ENCODE measurements at regions not wholly inside any gene's neighbourhood (a gene's known extent, or its start where the extent isn't known, plus 50 kb on each side); places are given as distances from the start of the nearest gene placed in this dataset.
A peak's percentile ranks its signal among the peaks of the same experiment; 100 is the strongest.
"Not testable (repeated sequence)": the region's sequence is repeated elsewhere in the genome, so short reads cannot be mapped to it uniquely, and the experiment has no call there.

- no peak overlapping the region for H2BK5ac ChIP-seq (ENCODE audit: low read length)
- H2AK5ac ChIP-seq (ENCODE audit: low read length), result no peak overlapping the region
- no peaks in the 10 kb centered on the region for H3K36me3 ChIP-seq (ENCODE audit: control insufficient read depth, insufficient read depth, low read length)
- H3K27ac ChIP-seq (ENCODE audit: low read depth, low read length), result no peak overlapping the region
- H3K4ac ChIP-seq (ENCODE audit: low read depth, low read length), result no peak overlapping the region
- no peak overlapping the region for H4K5ac ChIP-seq (ENCODE audit: low read length)
- H3K9ac ChIP-seq (ENCODE audit: low read length), result no peak overlapping the region
- H3K18ac ChIP-seq (ENCODE audit: low read length), result no peak overlapping the region
- no peak overlapping the region for H2BK120ac ChIP-seq (ENCODE audit: low read depth, low read length)
- H2BK15ac ChIP-seq (replicated peaks; ENCODE audit: low read depth), result no peak overlapping the region
- H3K79me2 ChIP-seq (ENCODE audit: control insufficient read depth, insufficient read depth, low read length), result no peaks in the 10 kb centered on the region
- H3K79me1 ChIP-seq (ENCODE audit: low read length), result no peaks in the 10 kb centered on the region
- H3K4me1 ChIP-seq (ENCODE audit: control insufficient read depth, low read depth, low read length), result no peaks in the 10 kb centered on the region
- no peak overlapping the region for H3K4me3 ChIP-seq (ENCODE audit: low read length)
- no peak overlapping the region for H3K56ac ChIP-seq (ENCODE audit: low read length)
- WGBS (ENCODE audit: extremely low coverage, insufficient coverage, low lambda C conversion rate), result no CpG with 5 or more reads among the region's 2 CpGs
- H4K8ac ChIP-seq (ENCODE audit: low read depth, low read length), result no peak overlapping the region
- no peaks in the 10 kb centered on the region for H3K27me3 ChIP-seq (ENCODE audit: insufficient read depth, low read length, poor library complexity)
- no peak for DNase-seq
- H3K23ac ChIP-seq (ENCODE audit: low read length), result no peak overlapping the region
- H3K4me2 ChIP-seq (ENCODE audit: low read length), result no peak overlapping the region
Measured at GRCh38 chr4:135434936-135435335, 1233.3 kb upstream of the PABPC4L start.

- no peak overlapping the region for H3K56ac ChIP-seq (ENCODE audit: low read length)
- no peak overlapping the region for H3K27ac ChIP-seq (ENCODE audit: low read depth, low read length)
- H2BK15ac ChIP-seq (replicated peaks; ENCODE audit: low read depth), result no peak overlapping the region
- DNase-seq, result no peak
- WGBS (ENCODE audit: extremely low coverage, insufficient coverage, low lambda C conversion rate), result no CpG with 5 or more reads among the region's 1 CpG
- no peak overlapping the region for H3K23ac ChIP-seq (ENCODE audit: low read length)
- no peaks in the 10 kb centered on the region for H3K36me3 ChIP-seq (ENCODE audit: control insufficient read depth, insufficient read depth, low read length)
- H3K9ac ChIP-seq (ENCODE audit: low read length), result no peak overlapping the region
- H2BK120ac ChIP-seq (ENCODE audit: low read depth, low read length), result no peak overlapping the region
- H3K79me1 ChIP-seq (ENCODE audit: low read length), result no peaks in the 10 kb centered on the region
- no peak overlapping the region for H2AK5ac ChIP-seq (ENCODE audit: low read length)
- no peak overlapping the region for H3K4me2 ChIP-seq (ENCODE audit: low read length)
- H4K5ac ChIP-seq (ENCODE audit: low read length), result no peak overlapping the region
- H3K4me3 ChIP-seq (ENCODE audit: low read length), result no peak overlapping the region
- no peaks in the 10 kb centered on the region for H3K79me2 ChIP-seq (ENCODE audit: control insufficient read depth, insufficient read depth, low read length)
- H3K4me1 ChIP-seq (ENCODE audit: control insufficient read depth, low read depth, low read length), result no peaks in the 10 kb centered on the region
- no peak overlapping the region for H3K4ac ChIP-seq (ENCODE audit: low read depth, low read length)
- no peak overlapping the region for H4K8ac ChIP-seq (ENCODE audit: low read depth, low read length)
- no peaks in the 10 kb centered on the region for H3K27me3 ChIP-seq (ENCODE audit: insufficient read depth, low read length, poor library complexity)
- H2BK5ac ChIP-seq (ENCODE audit: low read length), result no peak overlapping the region
- no peak overlapping the region for H3K18ac ChIP-seq (ENCODE audit: low read length)
Measured at GRCh38 chr4:135429528-135429927, 1227.9 kb upstream of the PABPC4L start.

- Histone ChIP-seq H3K79me2 (ENCODE audit: control insufficient read depth, insufficient read depth, low read length) (no peaks in the 10 kb centered on the region), H2BK15ac (replicated peaks; ENCODE audit: low read depth) (no peak overlapping the region), H3K27me3 (ENCODE audit: insufficient read depth, low read length, poor library complexity) (no peaks in the 10 kb centered on the region), H4K5ac (ENCODE audit: low read length) (no peak overlapping the region), H3K4me3 (ENCODE audit: low read length) (no peak overlapping the region), H3K27ac (ENCODE audit: low read depth, low read length) (no peak overlapping the region), H3K23ac (ENCODE audit: low read length) (no peak overlapping the region), H3K79me1 (ENCODE audit: low read length) (no peaks in the 10 kb centered on the region), H3K4ac (ENCODE audit: low read depth, low read length) (no peak overlapping the region), H3K56ac (ENCODE audit: low read length) (no peak overlapping the region), H4K8ac (ENCODE audit: low read depth, low read length) (no peak overlapping the region), H2AK5ac (ENCODE audit: low read length) (no peak overlapping the region), H3K9ac (ENCODE audit: low read length) (no peak overlapping the region), H3K4me2 (ENCODE audit: low read length) (no peak overlapping the region), H3K36me3 (ENCODE audit: control insufficient read depth, insufficient read depth, low read length) (no peaks in the 10 kb centered on the region), H2BK5ac (ENCODE audit: low read length) (no peak overlapping the region), H2BK120ac (ENCODE audit: low read depth, low read length) (no peak overlapping the region), H3K4me1 (ENCODE audit: control insufficient read depth, low read depth, low read length) (no peaks in the 10 kb centered on the region), H3K18ac (ENCODE audit: low read length) (no peak overlapping the region)
- no CpG with 5 or more reads among the region's 1 CpG for WGBS (ENCODE audit: extremely low coverage, insufficient coverage, low lambda C conversion rate)
- peak; percentile 64 for DNase-seq
Measured at GRCh38 chr4:135418353-135418752, 1216.8 kb upstream of the PABPC4L start.

GRCh38 chr4:135412213-135412612 is 1210.6 kb upstream of the PABPC4L start:
- H2AK5ac ChIP-seq (ENCODE audit: low read length), result no peak overlapping the region
- H3K4me3 ChIP-seq (ENCODE audit: low read length), result no peak overlapping the region

GRCh38 chr4:135411251-135411650 is 1209.7 kb upstream of the PABPC4L start:
- H3K56ac ChIP-seq (ENCODE audit: low read length), result no peak overlapping the region
- no peak overlapping the region for H2AK5ac ChIP-seq (ENCODE audit: low read length)
- no peaks in the 10 kb centered on the region for H3K4me1 ChIP-seq (ENCODE audit: control insufficient read depth, low read depth, low read length)
- H4K8ac ChIP-seq (ENCODE audit: low read depth, low read length), result no peak overlapping the region
- no peaks in the 10 kb centered on the region for H3K36me3 ChIP-seq (ENCODE audit: control insufficient read depth, insufficient read depth, low read length)
- H3K4me3 ChIP-seq (ENCODE audit: low read length), result no peak overlapping the region
- no peak overlapping the region for H3K27ac ChIP-seq (ENCODE audit: low read depth, low read length)
- no peaks in the 10 kb centered on the region for H3K79me2 ChIP-seq (ENCODE audit: control insufficient read depth, insufficient read depth, low read length)
- H3K27me3 ChIP-seq (ENCODE audit: insufficient read depth, low read length, poor library complexity), result no peaks in the 10 kb centered on the region
- no peak for DNase-seq
- WGBS (ENCODE audit: extremely low coverage, insufficient coverage, low lambda C conversion rate), result no CpG with 5 or more reads among the region's 2 CpGs
- no peak overlapping the region for H3K4me2 ChIP-seq (ENCODE audit: low read length)
- no peak overlapping the region for H3K18ac ChIP-seq (ENCODE audit: low read length)
- H3K23ac ChIP-seq (ENCODE audit: low read length), result no peak overlapping the region
- no peak overlapping the region for H2BK5ac ChIP-seq (ENCODE audit: low read length)
- no peaks in the 10 kb centered on the region for H3K79me1 ChIP-seq (ENCODE audit: low read length)
- H3K4ac ChIP-seq (ENCODE audit: low read depth, low read length), result no peak overlapping the region
- H2BK15ac ChIP-seq (replicated peaks; ENCODE audit: low read depth), result no peak overlapping the region
- no peak overlapping the region for H2BK120ac ChIP-seq (ENCODE audit: low read depth, low read length)
- no peak overlapping the region for H3K9ac ChIP-seq (ENCODE audit: low read length)
- H4K5ac ChIP-seq (ENCODE audit: low read length), result no peak overlapping the region

More at GRCh38 chr4:135412213-135412612, 1210.6 kb upstream of the PABPC4L start:
- Histone ChIP-seq H3K36me3 (ENCODE audit: control insufficient read depth, insufficient read depth, low read length) (no peaks in the 10 kb centered on the region), H2BK5ac (ENCODE audit: low read length) (no peak overlapping the region), H3K9ac (ENCODE audit: low read length) (no peak overlapping the region), H2BK120ac (ENCODE audit: low read depth, low read length) (no peak overlapping the region), H2BK15ac (replicated peaks; ENCODE audit: low read depth) (no peak overlapping the region), H3K18ac (ENCODE audit: low read length) (no peak overlapping the region), H3K4me2 (ENCODE audit: low read length) (no peak overlapping the region), H3K4me1 (ENCODE audit: control insufficient read depth, low read depth, low read length) (no peaks in the 10 kb centered on the region), H3K27ac (ENCODE audit: low read depth, low read length) (no peak overlapping the region), H3K4ac (ENCODE audit: low read depth, low read length) (no peak overlapping the region), H3K79me1 (ENCODE audit: low read length) (no peaks in the 10 kb centered on the region), H3K23ac (ENCODE audit: low read length) (no peak overlapping the region), H3K27me3 (ENCODE audit: insufficient read depth, low read length, poor library complexity) (no peaks in the 10 kb centered on the region), H4K8ac (ENCODE audit: low read depth, low read length) (no peak overlapping the region), H3K56ac (ENCODE audit: low read length) (no peak overlapping the region), H4K5ac (ENCODE audit: low read length) (no peak overlapping the region), H3K79me2 (ENCODE audit: control insufficient read depth, insufficient read depth, low read length) (no peaks in the 10 kb centered on the region)
- peak; percentile 1 for DNase-seq
- WGBS (ENCODE audit: extremely low coverage, insufficient coverage, low lambda C conversion rate), result no CpG with 5 or more reads among the region's 4 CpGs

GRCh38 chr4:135409261-135409660 is 1207.7 kb upstream of the PABPC4L start:
- not testable (repeated sequence) for H3K79me2 ChIP-seq (ENCODE audit: control insufficient read depth, insufficient read depth, low read length)
- WGBS (ENCODE audit: extremely low coverage, insufficient coverage, low lambda C conversion rate), result no CpG with 5 or more reads among the region's 4 CpGs

More at GRCh38 chr4:135409261-135409660, 1207.7 kb upstream of the PABPC4L start:
- not testable (repeated sequence) for H3K9ac ChIP-seq (ENCODE audit: low read length); H3K4me3 ChIP-seq (ENCODE audit: low read length); H3K36me3 ChIP-seq (ENCODE audit: control insufficient read depth, insufficient read depth, low read length); H4K5ac ChIP-seq (ENCODE audit: low read length); H3K79me1 ChIP-seq (ENCODE audit: low read length); H3K27me3 ChIP-seq (ENCODE audit: insufficient read depth, low read length, poor library complexity); H2BK120ac ChIP-seq (ENCODE audit: low read depth, low read length); H3K23ac ChIP-seq (ENCODE audit: low read length); H3K4me1 ChIP-seq (ENCODE audit: control insufficient read depth, low read depth, low read length); H4K8ac ChIP-seq (ENCODE audit: low read depth, low read length); H3K18ac ChIP-seq (ENCODE audit: low read length); H3K56ac ChIP-seq (ENCODE audit: low read length); H3K4ac ChIP-seq (ENCODE audit: low read depth, low read length); H2AK5ac ChIP-seq (ENCODE audit: low read length); H3K27ac ChIP-seq (ENCODE audit: low read depth, low read length); H2BK5ac ChIP-seq (ENCODE audit: low read length); H2BK15ac ChIP-seq (replicated peaks; ENCODE audit: low read depth); H3K4me2 ChIP-seq (ENCODE audit: low read length)
- DNase-seq, result peak; percentile 28
